HG02943 (cell line): ENCODE measurements at regions not wholly inside any gene's neighbourhood (a gene's known extent, or its start where the extent isn't known, plus 50 kb on each side); places are given as distances from the start of the nearest gene placed in this dataset.

ENCODE experiments used
- ATAC-seq: cut with Tn5 transposase; IDR thresholded peaks from one replicate; pipeline ENCODE4 v1.9.1; 2021; ENCODE audit warnings: mild to moderate bottlenecking, low read depth, moderate library complexity; ENCODE audit not compliant: unreplicated experiment

- ATAC-seq, result no peak
Observed at GRCh38 chr15:60057554-60057953, 53.4 kb downstream of the FOXB1 start.

GRCh38 chr15:60059186-60059585 lies 55.1 kb downstream of the FOXB1 start:
- no peak for ATAC-seq

GRCh38 chr15:60061758-60062157 lies 57.6 kb downstream of the FOXB1 start:
- ATAC-seq, result no peak

- no peak for ATAC-seq
Observed at GRCh38 chr15:60062826-60063225, 58.7 kb downstream of the FOXB1 start.

- ATAC-seq, result no peak
Observed at GRCh38 chr15:60065951-60066350, 61.8 kb downstream of the FOXB1 start.

GRCh38 chr15:60070838-60071493 lies 66.9 kb downstream of the FOXB1 start:
- no peak for ATAC-seq

- ATAC-seq, result no peak
Observed at GRCh38 chr15:60072826-60073465, 68.8 kb downstream of the FOXB1 start.

- ATAC-seq, result no peak
Observed at GRCh38 chr15:60073466-60073840, 69.3 kb downstream of the FOXB1 start.

GRCh38 chr15:60074181-60074885 lies 70.2 kb downstream of the FOXB1 start:
- ATAC-seq, result no peak

- no peak for ATAC-seq
Observed at GRCh38 chr15:60076045-60076444, 71.9 kb downstream of the FOXB1 start.

- no peak for ATAC-seq
Observed at GRCh38 chr15:60076582-60077276, 72.6 kb downstream of the FOXB1 start.

GRCh38 chr15:60077581-60078359 lies 73.7 kb downstream of the FOXB1 start:
- no peak for ATAC-seq

- ATAC-seq, result no peak
Observed at GRCh38 chr15:60079210-60079609, 75.1 kb downstream of the FOXB1 start.

- no peak for ATAC-seq
Observed at GRCh38 chr15:60081976-60082375, 77.9 kb downstream of the FOXB1 start.

- no peak for ATAC-seq
Observed at GRCh38 chr15:60083318-60083717, 79.2 kb downstream of the FOXB1 start.

GRCh38 chr15:60086681-60087429 lies 82.7 kb downstream of the FOXB1 start:
- ATAC-seq, result no peak

- no peak for ATAC-seq
Observed at GRCh38 chr15:60087561-60087960, 83.5 kb downstream of the FOXB1 start.

- ATAC-seq, result no peak
Observed at GRCh38 chr15:60090747-60091146, 86.6 kb downstream of the FOXB1 start.

GRCh38 chr15:60091157-60091556 lies 87.0 kb downstream of the FOXB1 start:
- no peak for ATAC-seq

- no peak for ATAC-seq
Observed at GRCh38 chr15:60091911-60092310, 87.8 kb downstream of the FOXB1 start.
